Activated naive CD8-positive, alpha-beta T cell treated with anti-CD3 and anti-CD28 coated beads, Interleukin-2, amount 10 ng/mL, durations not matched to agents 7 days and 5 days (primary cell): ENCODE measurements at regions not wholly inside any gene's neighbourhood (a gene's known extent, or its start where the extent isn't known, plus 50 kb on each side); places are given as distances from the start of the nearest gene placed in this dataset.

Experiments
- ATAC-seq: fragments of 150-1000 bp; cut with Tn5 transposase; one replicate; pipeline ENCODE4 v1.10.0; 2021; ENCODE audit warnings: low read depth, moderate library complexity
- POLR2A ChIA-PET: fragments of 350-600 bp; sonication (Branson Sonifier 250); formaldehyde crosslinking; loops from one replicate; lab custom pipeline; 2021; ENCODE audit warnings: antibody characterized with exemption; lab: Charles Lee
- DNase-seq: peaks from one replicate; pipeline ENCODE4 v3.0.0; 2021
- H3K27ac Mint-ChIP-seq: one replicate; pipeline ENCODE4 v1.8.0; 2022; ENCODE audit warnings: mild to moderate bottlenecking, mixed read lengths
- H3K27me3 Mint-ChIP-seq: one replicate; pipeline ENCODE4 v1.8.0; 2022; ENCODE audit warnings: mild to moderate bottlenecking, moderate library complexity, mixed read lengths
- H3K36me3 Mint-ChIP-seq: one replicate; pipeline ENCODE4 v1.8.0; 2021; ENCODE audit warnings: mild to moderate bottlenecking, mixed read lengths
- H3K4me1 Mint-ChIP-seq: one replicate; pipeline ENCODE4 v1.8.0; 2021; ENCODE audit warnings: mixed read lengths
- H3K4me3 Mint-ChIP-seq: one replicate; pipeline ENCODE4 v1.8.0; 2022; ENCODE audit warnings: mild to moderate bottlenecking, moderate library complexity, mixed read lengths
- H3K9me3 Mint-ChIP-seq: one replicate; pipeline ENCODE4 v1.8.0; 2021; ENCODE audit warnings: mixed read lengths

GRCh38 chr1:30611741-30612309, 111.6 kb downstream of the MATN1 start:
- no peak overlapping the region for H3K27ac Mint-ChIP-seq
- ATAC-seq (no peak), DNase-seq (no peak)
- POLR2A ChIA-PET = no interaction called here
- peaks cover 2% of the 10 kb centered on the region for H3K27me3 Mint-ChIP-seq
- H3K4me3 Mint-ChIP-seq = no peak overlapping the region
- no peaks in the 10 kb centered on the region for H3K9me3 Mint-ChIP-seq
- H3K4me1 Mint-ChIP-seq = no peaks in the 10 kb centered on the region
- H3K36me3 Mint-ChIP-seq = no peaks in the 10 kb centered on the region

GRCh38 chr1:30610917-30611316, 112.5 kb downstream of the MATN1 start:
- POLR2A ChIA-PET = no interaction called here
- H3K36me3 Mint-ChIP-seq = no peaks in the 10 kb centered on the region
- peaks cover 2% of the 10 kb centered on the region for H3K27me3 Mint-ChIP-seq
- no peak overlapping the region for H3K27ac Mint-ChIP-seq
- no peaks in the 10 kb centered on the region for H3K4me1 Mint-ChIP-seq
- ATAC-seq (no peak), DNase-seq (no peak)
- H3K4me3 Mint-ChIP-seq = no peak overlapping the region
- H3K9me3 Mint-ChIP-seq = no peaks in the 10 kb centered on the region

- POLR2A ChIA-PET = no interaction called here
- peaks cover 2% of the 10 kb centered on the region for H3K27me3 Mint-ChIP-seq
- no peaks in the 10 kb centered on the region for H3K4me1 Mint-ChIP-seq
- no peak overlapping the region for H3K4me3 Mint-ChIP-seq
- ATAC-seq = no peak
- H3K27ac Mint-ChIP-seq = no peak overlapping the region
- H3K36me3 Mint-ChIP-seq = no peaks in the 10 kb centered on the region
- H3K9me3 Mint-ChIP-seq = no peaks in the 10 kb centered on the region
- no peak for DNase-seq
These were observed 113.4 kb downstream of the MATN1 start for GRCh38 chr1:30609999-30610345.

GRCh38 chr1:30609336-30609998, 113.9 kb downstream of the MATN1 start:
- Mint-ChIP-seq H3K4me3 (no peak overlapping the region), H3K27ac (no peak overlapping the region), H3K27me3 (peaks cover 2% of the 10 kb centered on the region), H3K4me1 (no peaks in the 10 kb centered on the region), H3K9me3 (no peaks in the 10 kb centered on the region), H3K36me3 (no peaks in the 10 kb centered on the region)
- no peak for DNase-seq
- ATAC-seq = no peak
- POLR2A ChIA-PET = no interaction called here

GRCh38 chr1:30607723-30608122, 115.7 kb downstream of the MATN1 start:
- peaks cover 2% of the 10 kb centered on the region for H3K27me3 Mint-ChIP-seq
- H3K4me1 Mint-ChIP-seq = no peaks in the 10 kb centered on the region
- no peak overlapping the region for H3K27ac Mint-ChIP-seq
- H3K36me3 Mint-ChIP-seq = no peaks in the 10 kb centered on the region
- DNase-seq (no peak), ATAC-seq (no peak)
- POLR2A ChIA-PET = no interaction called here
- H3K4me3 Mint-ChIP-seq = no peak overlapping the region
- no peaks in the 10 kb centered on the region for H3K9me3 Mint-ChIP-seq

- DNase-seq (no peak), ATAC-seq (no peak)
- Mint-ChIP-seq H3K4me3 (no peak overlapping the region), H3K27me3 (peaks cover 2% of the 10 kb centered on the region), H3K36me3 (no peaks in the 10 kb centered on the region), H3K27ac (no peak overlapping the region), H3K9me3 (no peaks in the 10 kb centered on the region), H3K4me1 (no peaks in the 10 kb centered on the region)
- POLR2A ChIA-PET = no interaction called here
These were observed 117.2 kb downstream of the MATN1 start for GRCh38 chr1:30606166-30606565.

GRCh38 chr1:30605441-30605920, 117.9 kb downstream of the MATN1 start:
- POLR2A ChIA-PET = no interaction called here
- H3K27me3 Mint-ChIP-seq = peaks cover 2% of the 10 kb centered on the region
- no peaks in the 10 kb centered on the region for H3K4me1 Mint-ChIP-seq
- H3K4me3 Mint-ChIP-seq = no peak overlapping the region
- no peaks in the 10 kb centered on the region for H3K9me3 Mint-ChIP-seq
- H3K36me3 Mint-ChIP-seq = no peaks in the 10 kb centered on the region
- no peak overlapping the region for H3K27ac Mint-ChIP-seq
- no peak for ATAC-seq
- no peak for DNase-seq

- Mint-ChIP-seq H3K27me3 (peaks cover 2% of the 10 kb centered on the region), H3K9me3 (no peaks in the 10 kb centered on the region), H3K36me3 (no peaks in the 10 kb centered on the region), H3K4me3 (no peak overlapping the region), H3K4me1 (no peaks in the 10 kb centered on the region), H3K27ac (no peak overlapping the region)
- ATAC-seq (no peak), DNase-seq (no peak)
- POLR2A ChIA-PET = interaction anchor here (0.6 kb wide), 1 partner anchor 20 kb away, joined by 3 read pairs; no protein-coding TSS in a partner anchor
These were observed 118.5 kb downstream of the MATN1 start for GRCh38 chr1:30604801-30605440.

GRCh38 chr1:30603081-30603858, 120.1 kb downstream of the MATN1 start:
- no peak overlapping the region for H3K4me3 Mint-ChIP-seq
- ATAC-seq (no peak), DNase-seq (no peak)
- POLR2A ChIA-PET = no interaction called here
- no peaks in the 10 kb centered on the region for H3K4me1 Mint-ChIP-seq
- no peaks in the 10 kb centered on the region for H3K36me3 Mint-ChIP-seq
- H3K27ac Mint-ChIP-seq = no peak overlapping the region
- H3K9me3 Mint-ChIP-seq = no peaks in the 10 kb centered on the region
- H3K27me3 Mint-ChIP-seq = peaks cover 2% of the 10 kb centered on the region

GRCh38 chr1:30601316-30602085, 121.9 kb downstream of the MATN1 start:
- no peaks in the 10 kb centered on the region for H3K4me1 Mint-ChIP-seq
- no peak overlapping the region for H3K27ac Mint-ChIP-seq
- H3K27me3 Mint-ChIP-seq = peaks cover 4% of the 10 kb centered on the region
- H3K4me3 Mint-ChIP-seq = no peak overlapping the region
- H3K36me3 Mint-ChIP-seq = no peaks in the 10 kb centered on the region
- DNase-seq (no peak), ATAC-seq (no peak)
- H3K9me3 Mint-ChIP-seq = no peaks in the 10 kb centered on the region
- POLR2A ChIA-PET = no interaction called here

- H3K9me3 Mint-ChIP-seq = no peaks in the 10 kb centered on the region
- H3K27me3 Mint-ChIP-seq = peaks cover 4% of the 10 kb centered on the region
- H3K36me3 Mint-ChIP-seq = no peaks in the 10 kb centered on the region
- POLR2A ChIA-PET = no interaction called here
- DNase-seq (no peak), ATAC-seq (no peak)
- no peak overlapping the region for H3K4me3 Mint-ChIP-seq
- H3K4me1 Mint-ChIP-seq = no peaks in the 10 kb centered on the region
- H3K27ac Mint-ChIP-seq = no peak overlapping the region
These were observed 122.7 kb downstream of the MATN1 start for GRCh38 chr1:30600706-30601105.

- H3K4me3 Mint-ChIP-seq = no peak overlapping the region
- peaks cover 4% of the 10 kb centered on the region for H3K27me3 Mint-ChIP-seq
- H3K9me3 Mint-ChIP-seq = no peaks in the 10 kb centered on the region
- ATAC-seq = no peak
- DNase-seq = no peak
- no peak overlapping the region for H3K27ac Mint-ChIP-seq
- H3K36me3 Mint-ChIP-seq = no peaks in the 10 kb centered on the region
- no peaks in the 10 kb centered on the region for H3K4me1 Mint-ChIP-seq
- POLR2A ChIA-PET = no interaction called here
These were observed 123.1 kb downstream of the MATN1 start for GRCh38 chr1:30600258-30600657.

GRCh38 chr1:30599721-30600120, 123.7 kb downstream of the MATN1 start:
- Mint-ChIP-seq H3K4me3 (no peak overlapping the region), H3K36me3 (no peaks in the 10 kb centered on the region), H3K27me3 (peaks cover 10% of the 10 kb centered on the region), H3K9me3 (no peaks in the 10 kb centered on the region), H3K4me1 (no peaks in the 10 kb centered on the region), H3K27ac (no peak overlapping the region)
- no peak for ATAC-seq
- DNase-seq = no peak
- POLR2A ChIA-PET = no interaction called here
